OCI-LY3 (cell line): ENCODE measurements at regions not wholly inside any gene's neighbourhood (a gene's known extent, or its start where the extent isn't known, plus 50 kb on each side); places are given as distances from the start of the nearest gene placed in this dataset.

Source experiments
- EZH2phosphoT487 ChIP-seq: fragments of 200-600 bp; shearing (Covaris generic); IDR thresholded peaks from 2 replicates; pipeline ENCODE4 v1.6.1; 2018; ENCODE audit warnings: antibody characterized with exemption, mixed run types, low read depth
- TF ChIP-seq, protein P1 (sequence below): fragments of 200-600, 300-600 bp; sonication (generic); IDR thresholded peaks from 2 replicates; pipeline ENCODE4 v1.5.1; 2014; ENCODE audit warnings: antibody characterized with exemption, low read length, low read depth

DNA sequence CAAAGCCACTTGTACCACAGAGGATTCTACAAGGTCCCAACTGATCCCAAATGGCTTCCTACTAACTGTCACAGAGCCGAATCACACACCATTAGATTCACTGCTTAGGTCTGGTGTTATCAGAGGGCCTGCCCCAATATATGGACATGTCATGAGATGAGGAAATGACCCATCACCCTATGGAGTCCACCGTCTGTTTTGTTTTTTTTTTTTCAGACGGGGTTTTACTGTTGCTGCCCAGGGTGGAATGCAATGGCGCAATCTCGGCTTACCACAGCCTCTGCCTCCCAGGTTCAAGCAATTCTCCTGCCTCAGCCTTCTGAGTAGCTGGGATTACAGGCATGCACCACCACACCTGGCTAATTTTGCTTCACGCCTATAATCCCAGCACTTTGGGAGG lies 83.8 kb upstream of the ETS2 start:
- TF ChIP-seq, protein P1, sequence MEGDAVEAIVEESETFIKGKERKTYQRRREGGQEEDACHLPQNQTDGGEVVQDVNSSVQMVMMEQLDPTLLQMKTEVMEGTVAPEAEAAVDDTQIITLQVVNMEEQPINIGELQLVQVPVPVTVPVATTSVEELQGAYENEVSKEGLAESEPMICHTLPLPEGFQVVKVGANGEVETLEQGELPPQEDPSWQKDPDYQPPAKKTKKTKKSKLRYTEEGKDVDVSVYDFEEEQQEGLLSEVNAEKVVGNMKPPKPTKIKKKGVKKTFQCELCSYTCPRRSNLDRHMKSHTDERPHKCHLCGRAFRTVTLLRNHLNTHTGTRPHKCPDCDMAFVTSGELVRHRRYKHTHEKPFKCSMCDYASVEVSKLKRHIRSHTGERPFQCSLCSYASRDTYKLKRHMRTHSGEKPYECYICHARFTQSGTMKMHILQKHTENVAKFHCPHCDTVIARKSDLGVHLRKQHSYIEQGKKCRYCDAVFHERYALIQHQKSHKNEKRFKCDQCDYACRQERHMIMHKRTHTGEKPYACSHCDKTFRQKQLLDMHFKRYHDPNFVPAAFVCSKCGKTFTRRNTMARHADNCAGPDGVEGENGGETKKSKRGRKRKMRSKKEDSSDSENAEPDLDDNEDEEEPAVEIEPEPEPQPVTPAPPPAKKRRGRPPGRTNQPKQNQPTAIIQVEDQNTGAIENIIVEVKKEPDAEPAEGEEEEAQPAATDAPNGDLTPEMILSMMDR: no peak
- TF ChIP-seq EZH2phosphoT487: no peak
